ENCODE measurements at regions not wholly inside any gene's neighbourhood (a gene's known extent, or its start where the extent isn't known, plus 50 kb on each side); places are given as distances from the start of the nearest gene placed in this dataset.
A peak's percentile ranks its signal among the peaks of the same experiment; 100 is the strongest.

- no peak overlapping the region for H3K27ac ChIP-seq (ENCODE audit: insufficient read depth, low read depth, low read length)
- DNase-seq (ENCODE audit: low read depth, low spot score) (peak; percentile 51), FAIRE-seq (no peak)
- peak; percentile 57 for TF ChIP-seq GATA2 (IDR thresholded peaks at IDR 0.05; ENCODE audit: insufficient read depth, insufficient read length, low read depth, low read length)
- no peak for TF ChIP-seq EZH2 (IDR thresholded peaks at IDR 0.05; ENCODE audit: borderline replicate concordance, low read depth, low read length, severe bottlenecking)
- H2AFZ ChIP-seq (ENCODE audit: low read depth, low read length): peak overlapping the region; percentile 2
- ChIA-PET CTCF (interaction anchor here (1.2 kb wide), 1 partner anchor 48 kb away, joined by 3 read pairs; no protein-coding TSS in a partner anchor), POLR2A (no interaction called here)
- intact Hi-C loops (cut with micrococcal nuclease): no loop called here
- H3K79me2 ChIP-seq (ENCODE audit: control insufficient read depth, insufficient read depth, low read length): no peaks in the 10 kb centered on the region
- no peaks in the 10 kb centered on the region for H3K9me3 ChIP-seq (replicated peaks; ENCODE audit: control insufficient read depth, insufficient read depth, low read length)
- no peaks in the 10 kb centered on the region for H3K27me3 ChIP-seq (ENCODE audit: control insufficient read depth in 2 of 2, insufficient read depth in 2 of 2, low read length in 2 of 2)
- peaks cover 17% of the 10 kb centered on the region for H3K4me1 ChIP-seq (ENCODE audit: control insufficient read depth, extremely low read depth, insufficient read depth, low read length)
- no peak overlapping the region for H3K9ac ChIP-seq (replicated peaks; ENCODE audit: extremely low read depth, insufficient read depth, low read length)
- BruUV-seq (replicated peaks): no TSS peak
- no peak overlapping the region for H3K4me3 ChIP-seq (replicated peaks in 1 of 3; ENCODE audit: insufficient read depth in 1 of 3, low read depth in 1 of 3, low read length in 3 of 3)
- H3K4me2 ChIP-seq (ENCODE audit: insufficient read depth, low read length): peak overlapping the region; percentile 25
- dilution Hi-C loops (cut with MboI; ENCODE audit: extremely low pct_ligation_motif_present, low sequenced_read_pairs): no loop called here
- no peaks in the 10 kb centered on the region for H4K20me1 ChIP-seq (replicated peaks; ENCODE audit: control insufficient read depth, extremely low read depth, insufficient read depth, low read length)
- H3K36me3 ChIP-seq (ENCODE audit: control insufficient read depth in 2 of 2, extremely low read depth in 1 of 2, insufficient read depth in 2 of 2, low read length in 2 of 2): no peaks in the 10 kb centered on the region
- H3K9me1 ChIP-seq (replicated peaks; ENCODE audit: control insufficient read depth, extremely low read depth, insufficient read depth, low read length): no peaks in the 10 kb centered on the region
These were observed 863.1 kb downstream of the MAFB start for GRCh38 chr20:39825950-39826349.

- FAIRE-seq (no peak), DNase-seq (ENCODE audit: low read depth, low spot score) (no peak)
- Histone ChIP-seq H3K9me1 (replicated peaks; ENCODE audit: control insufficient read depth, extremely low read depth, insufficient read depth, low read length) (no peaks in the 10 kb centered on the region), H3K36me3 (ENCODE audit: control insufficient read depth in 2 of 2, extremely low read depth in 1 of 2, insufficient read depth in 2 of 2, low read length in 2 of 2) (no peaks in the 10 kb centered on the region), H3K79me2 (ENCODE audit: control insufficient read depth, insufficient read depth, low read length) (no peaks in the 10 kb centered on the region), H2AFZ (ENCODE audit: low read depth, low read length) (no peak overlapping the region), H3K4me1 (ENCODE audit: control insufficient read depth, extremely low read depth, insufficient read depth, low read length) (peaks cover 17% of the 10 kb centered on the region), H3K27ac (ENCODE audit: insufficient read depth, low read depth, low read length) (no peak overlapping the region), H3K27me3 (ENCODE audit: control insufficient read depth in 2 of 2, insufficient read depth in 2 of 2, low read length in 2 of 2) (no peaks in the 10 kb centered on the region), H3K4me3 (replicated peaks in 1 of 3; ENCODE audit: insufficient read depth in 1 of 3, low read depth in 1 of 3, low read length in 3 of 3) (no peak overlapping the region), H3K4me2 (ENCODE audit: insufficient read depth, low read length) (peak overlapping the region; percentile 25), H4K20me1 (replicated peaks; ENCODE audit: control insufficient read depth, extremely low read depth, insufficient read depth, low read length) (no peaks in the 10 kb centered on the region), H3K9ac (replicated peaks; ENCODE audit: extremely low read depth, insufficient read depth, low read length) (no peak overlapping the region), H3K9me3 (replicated peaks; ENCODE audit: control insufficient read depth, insufficient read depth, low read length) (no peaks in the 10 kb centered on the region)
- ChIA-PET CTCF (interaction anchor here (1.2 kb wide), 1 partner anchor 49 kb away, joined by 3 read pairs; no protein-coding TSS in a partner anchor), POLR2A (no interaction called here)
- no TSS peak for BruUV-seq (replicated peaks)
- intact Hi-C loops (cut with micrococcal nuclease): no loop called here
- dilution Hi-C loops (cut with MboI; ENCODE audit: extremely low pct_ligation_motif_present, low sequenced_read_pairs): no loop called here
- no peak for TF ChIP-seq MAX (IDR thresholded peaks at IDR 0.05; ENCODE audit: insufficient read depth, insufficient read length)
These were observed 863.4 kb downstream of the DHX35 start for GRCh38 chr20:39825524-39825923.
